ENCODE measurements at regions not wholly inside any gene's neighbourhood (a gene's known extent, or its start where the extent isn't known, plus 50 kb on each side); places are given as distances from the start of the nearest gene placed in this dataset.

- TF ChIP-seq ZNF609 (CRISPR knock-in tag; IDR thresholded peaks at IDR 0.05; ENCODE audit: borderline replicate concordance) (no peak), PAF1 (CRISPR knock-in tag; IDR thresholded peaks at IDR 0.05) (no peak), SOX6 (IDR thresholded peaks at IDR 0.05) (no peak), SOX6 (CRISPR knock-in tag; IDR thresholded peaks at IDR 0.05) (peak; percentile 73), ELF3 (CRISPR knock-in tag; IDR thresholded peaks at IDR 0.05) (peak; percentile 72), AHDC1 (CRISPR knock-in tag; IDR thresholded peaks at IDR 0.05; ENCODE audit: borderline replicate concordance) (peak; percentile 73; the same call in 1 of the 2 replicates), HDAC1 (CRISPR knock-in tag; IDR thresholded peaks at IDR 0.05) (0 out of 2 replicates have a peak, but pooled peaks have one; percentile 34), ZNF749 (CRISPR knock-in tag; IDR thresholded peaks at IDR 0.05; ENCODE audit: borderline replicate concordance) (no peak), SALL1 (CRISPR knock-in tag; IDR thresholded peaks at IDR 0.05) (0 out of 2 replicates have a peak, but pooled peaks have one; percentile 37), ZNF350 (CRISPR knock-in tag; IDR thresholded peaks at IDR 0.05; ENCODE audit: borderline replicate concordance, low read depth) (no peak), HMG20A (CRISPR knock-in tag; IDR thresholded peaks at IDR 0.05; ENCODE audit: borderline replicate concordance) (peak; percentile 34; the same call in 1 of the 2 replicates), ZNF7 (CRISPR knock-in tag; IDR thresholded peaks at IDR 0.05) (peak; percentile 44; the same call in 1 of the 2 replicates), ARID5B (CRISPR knock-in tag; IDR thresholded peaks at IDR 0.05) (peak; percentile 60), SOX5 (CRISPR knock-in tag; IDR thresholded peaks at IDR 0.05; ENCODE audit: borderline replicate concordance) (peak; percentile 83), ZNF776 (CRISPR knock-in tag; IDR thresholded peaks at IDR 0.05) (no peak), EP300 (IDR thresholded peaks at IDR 0.05; ENCODE audit: low read depth in 2 of 2, low read length in 2 of 2) (peak in 1 of 2 experiments; percentile 7; a peak in 1 of 4 replicates), EP300 (CRISPR knock-in tag; IDR thresholded peaks at IDR 0.05; ENCODE audit: borderline replicate concordance) (no peak)
These were observed 177.3 kb upstream of the FAT1 start (continued) for GRCh38 chr4:186900984-186901383.
